ENCODE measurements at regions not wholly inside any gene's neighbourhood (a gene's known extent, or its start where the extent isn't known, plus 50 kb on each side); places are given as distances from the start of the nearest gene placed in this dataset.

GRCh38 chr10:44294726-44295412 is 90.0 kb downstream of the CXCL12 start:
- Histone ChIP-seq H3K9me3 (replicated peaks) (no peaks in the 10 kb centered on the region), H3K36me3 (no peaks in the 10 kb centered on the region), H3K27me3 (replicated peaks) (no peaks in the 10 kb centered on the region; the same call in 1 of the 2 replicates), H3K4me1 (replicated peaks) (no peaks in the 10 kb centered on the region), H3K4me3 (no peak overlapping the region), H3K27ac (no peak overlapping the region)
- DNase-seq (ENCODE audit: low read depth in 1 of 2, low spot score in 2 of 2) = no peak

- Histone ChIP-seq H3K36me3 (no peaks in the 10 kb centered on the region), H3K9me3 (replicated peaks) (no peaks in the 10 kb centered on the region), H3K4me3 (no peak overlapping the region), H3K27me3 (replicated peaks) (no peaks in the 10 kb centered on the region; the same call in 1 of the 2 replicates), H3K27ac (no peak overlapping the region), H3K4me1 (replicated peaks) (no peaks in the 10 kb centered on the region)
- no peak for DNase-seq (ENCODE audit: low read depth in 1 of 2, low spot score in 2 of 2)
Measured at GRCh38 chr10:44293842-44294241, 91.1 kb downstream of the CXCL12 start.

GRCh38 chr10:44293306-44293778 is 91.6 kb downstream of the CXCL12 start:
- Histone ChIP-seq H3K4me1 (replicated peaks) (no peaks in the 10 kb centered on the region), H3K4me3 (no peak overlapping the region), H3K27ac (no peak overlapping the region), H3K27me3 (replicated peaks) (no peaks in the 10 kb centered on the region; the same call in 1 of the 2 replicates), H3K9me3 (replicated peaks) (no peaks in the 10 kb centered on the region), H3K36me3 (no peaks in the 10 kb centered on the region)
- DNase-seq (ENCODE audit: low read depth in 1 of 2, low spot score in 2 of 2) = no peak

GRCh38 chr10:44292390-44293002 is 92.4 kb downstream of the CXCL12 start:
- H3K27ac ChIP-seq = no peak overlapping the region
- H3K4me3 ChIP-seq = no peak overlapping the region
- H3K27me3 ChIP-seq (replicated peaks) = no peaks in the 10 kb centered on the region; the same call in 1 of the 2 replicates
- DNase-seq (ENCODE audit: low read depth in 1 of 2, low spot score in 2 of 2) = no peak
- no peaks in the 10 kb centered on the region for H3K4me1 ChIP-seq (replicated peaks)
- H3K9me3 ChIP-seq (replicated peaks) = no peaks in the 10 kb centered on the region
- H3K36me3 ChIP-seq = no peaks in the 10 kb centered on the region

- no peak for DNase-seq (ENCODE audit: low read depth in 1 of 2, low spot score in 2 of 2)
- no peaks in the 10 kb centered on the region for H3K36me3 ChIP-seq
- no peak overlapping the region for H3K4me3 ChIP-seq
- no peaks in the 10 kb centered on the region for H3K4me1 ChIP-seq (replicated peaks)
- no peak overlapping the region for H3K27ac ChIP-seq
- H3K27me3 ChIP-seq (replicated peaks) = no peaks in the 10 kb centered on the region; the same call in 1 of the 2 replicates
- H3K9me3 ChIP-seq (replicated peaks) = no peaks in the 10 kb centered on the region
Measured at GRCh38 chr10:44291091-44291490, 93.8 kb downstream of the CXCL12 start.

- Histone ChIP-seq H3K4me3 (no peak overlapping the region), H3K4me1 (replicated peaks) (no peaks in the 10 kb centered on the region), H3K36me3 (no peaks in the 10 kb centered on the region), H3K27ac (no peak overlapping the region), H3K27me3 (replicated peaks) (no peaks in the 10 kb centered on the region), H3K9me3 (replicated peaks) (no peaks in the 10 kb centered on the region)
- no peak for DNase-seq (ENCODE audit: low read depth in 1 of 2, low spot score in 2 of 2)
Measured at GRCh38 chr10:44289125-44289524, 95.8 kb downstream of the CXCL12 start.

GRCh38 chr10:44287408-44287807 is 97.5 kb downstream of the CXCL12 start:
- no peaks in the 10 kb centered on the region for H3K4me1 ChIP-seq (replicated peaks)
- no peaks in the 10 kb centered on the region for H3K27me3 ChIP-seq (replicated peaks)
- H3K9me3 ChIP-seq (replicated peaks) = no peaks in the 10 kb centered on the region
- H3K27ac ChIP-seq = no peak overlapping the region
- no peak overlapping the region for H3K4me3 ChIP-seq
- H3K36me3 ChIP-seq = no peaks in the 10 kb centered on the region
- DNase-seq (ENCODE audit: low read depth in 1 of 2, low spot score in 2 of 2) = no peak

GRCh38 chr10:44284198-44285084 is 100.5 kb downstream of the CXCL12 start:
- Histone ChIP-seq H3K36me3 (no peaks in the 10 kb centered on the region), H3K9me3 (replicated peaks) (no peaks in the 10 kb centered on the region), H3K27me3 (replicated peaks) (no peaks in the 10 kb centered on the region), H3K27ac (no peak overlapping the region), H3K4me1 (replicated peaks) (no peaks in the 10 kb centered on the region), H3K4me3 (no peak overlapping the region)
- DNase-seq (ENCODE audit: low read depth in 1 of 2, low spot score in 2 of 2) = no peak

- H3K4me3 ChIP-seq = no peak overlapping the region
- no peaks in the 10 kb centered on the region for H3K9me3 ChIP-seq (replicated peaks)
- H3K27me3 ChIP-seq (replicated peaks) = no peaks in the 10 kb centered on the region
- no peak overlapping the region for H3K27ac ChIP-seq
- H3K36me3 ChIP-seq = no peaks in the 10 kb centered on the region
- no peaks in the 10 kb centered on the region for H3K4me1 ChIP-seq (replicated peaks)
- no peak for DNase-seq (ENCODE audit: low read depth in 1 of 2, low spot score in 2 of 2)
Measured at GRCh38 chr10:44282626-44283300, 102.1 kb downstream of the CXCL12 start.

- Histone ChIP-seq H3K27ac (no peak overlapping the region), H3K4me1 (replicated peaks) (no peaks in the 10 kb centered on the region), H3K27me3 (replicated peaks) (no peaks in the 10 kb centered on the region), H3K36me3 (no peaks in the 10 kb centered on the region), H3K9me3 (replicated peaks) (no peaks in the 10 kb centered on the region), H3K4me3 (no peak overlapping the region)
- no peak for DNase-seq (ENCODE audit: low read depth in 1 of 2, low spot score in 2 of 2)
Measured at GRCh38 chr10:44281662-44282061, 103.2 kb downstream of the CXCL12 start.

- no peak for DNase-seq (ENCODE audit: low read depth in 1 of 2, low spot score in 2 of 2)
- Histone ChIP-seq H3K27me3 (replicated peaks) (no peaks in the 10 kb centered on the region), H3K36me3 (no peaks in the 10 kb centered on the region), H3K9me3 (replicated peaks) (no peaks in the 10 kb centered on the region), H3K4me3 (no peak overlapping the region), H3K4me1 (replicated peaks) (no peaks in the 10 kb centered on the region), H3K27ac (no peak overlapping the region)
Measured at GRCh38 chr10:44281089-44281613, 103.7 kb downstream of the CXCL12 start.

GRCh38 chr10:44280226-44281014 is 104.5 kb downstream of the CXCL12 start:
- Histone ChIP-seq H3K27me3 (replicated peaks) (no peaks in the 10 kb centered on the region), H3K9me3 (replicated peaks) (no peaks in the 10 kb centered on the region), H3K4me3 (no peak overlapping the region), H3K36me3 (no peaks in the 10 kb centered on the region), H3K27ac (no peak overlapping the region), H3K4me1 (replicated peaks) (no peaks in the 10 kb centered on the region)
- DNase-seq (ENCODE audit: low read depth in 1 of 2, low spot score in 2 of 2) = no peak

Data from SJSA1 (cell line).